Uterus (tissue), 3 donors: ENCODE measurements at regions not wholly inside any gene's neighbourhood (a gene's known extent, or its start where the extent isn't known, plus 50 kb on each side); places are given as distances from the start of the nearest gene placed in this dataset.

Source experiments
- DNase-seq, 2 donors: peaks; one replicate each; pipeline ENCODE4 v3.0.0-alpha.2; 2019 to 2020
- H3K27ac ChIP-seq, 2 donors: fragments of 200-600 bp; sonication (generic); 1 replicate in 1 of 2; 2 replicates in 1 of 2; pipeline ENCODE4 v1.5.1; 2016 to 2018
- H3K27me3 ChIP-seq, 2 donors: fragments of 200-600 bp; sonication (generic); one replicate each; pipeline ENCODE4 v1.5.1; 2018 to 2019; ENCODE audit warnings: control low read depth in 1 of 2
- H3K36me3 ChIP-seq, 2 donors: fragments of 200-600 bp; sonication (generic); one replicate each; pipeline ENCODE4 v1.5.1; 2019; ENCODE audit warnings: control low read depth in 1 of 2
- H3K4me1 ChIP-seq, 2 donors: fragments of 200-600 bp; sonication (generic); one replicate each; pipeline ENCODE4 v1.5.1; 2018 to 2019; ENCODE audit warnings: control low read depth in 1 of 2
- H3K4me3 ChIP-seq, 2 donors: fragments of 200-600 bp; sonication (generic); 1 replicate in 1 of 2; 2 replicates in 1 of 2; pipeline ENCODE4 v1.5.1; 2018 to 2019; ENCODE audit warnings: mild to moderate bottlenecking in 1 of 2
- H3K9me3 ChIP-seq, 2 donors: fragments of 200-600 bp; sonication (generic); one replicate each; pipeline ENCODE4 v1.5.1; 2019; ENCODE audit warnings: control low read depth in 1 of 2
- POLR2A ChIP-seq, 2 donors: fragments of 450-650 bp; IDR thresholded peaks; one replicate each; pipeline ENCODE4 v1.6.1; 2016; ENCODE audit warnings: antibody characterized with exemption in 2 of 2, mild to moderate bottlenecking in 1 of 2, moderate library complexity in 1 of 2
- intact Hi-C: fragments of 100-400 bp; cut with DNase I; formaldehyde crosslinking; loops from one replicate; pipeline ENCODE4 v1.15.1; 2023; ENCODE audit warnings: low total_unique reads
- TF ChIP-seq, protein P1 (sequence below), 4 experiments: fragments of 200-600 bp in 2 of 4; fragments of 450-650 bp in 2 of 4; sonication (generic) in 2 of 4; IDR thresholded peaks; one replicate each; pipeline ENCODE4 v1.5.1; 2016 to 2019; ENCODE audit warnings: antibody characterized with exemption in 4 of 4, mild to moderate bottlenecking in 2 of 4, moderate library complexity in 1 of 4
- donor health status: DM: yes; HTN: yes; CAD: no.

DNA sequence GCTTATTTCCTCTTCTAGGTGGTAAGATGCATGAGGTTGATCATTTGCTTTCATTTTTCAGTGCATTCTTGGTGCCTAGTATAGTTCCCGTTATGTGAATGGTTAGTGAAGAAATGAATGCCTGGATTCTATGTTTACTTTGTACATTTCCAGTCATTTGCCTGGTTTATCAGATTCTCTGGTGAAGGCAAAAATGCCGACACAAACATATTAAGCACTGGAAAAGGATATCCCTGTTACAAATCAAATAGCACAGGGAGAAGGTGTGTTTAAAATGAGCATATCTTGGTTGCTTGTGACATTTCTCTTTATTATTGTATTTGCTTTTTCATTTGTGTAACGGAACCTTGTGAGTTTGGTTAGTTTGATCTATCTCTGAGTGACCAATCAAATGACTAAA, 211.3 kb downstream of the MBL2 start:
- intact Hi-C loops = no loop called here
- Histone ChIP-seq H3K4me1 (no peaks in the 10 kb centered on the region), H3K4me3 (no peak overlapping the region), H3K27ac (no peak overlapping the region), H3K9me3 (no peaks in the 10 kb centered on the region), H3K27me3 (no peaks in the 10 kb centered on the region), H3K36me3 (no peaks in the 10 kb centered on the region)
- no peak for DNase-seq
- TF ChIP-seq POLR2A (IDR thresholded peaks at IDR 0.05) = no peak
- TF ChIP-seq, protein P1, sequence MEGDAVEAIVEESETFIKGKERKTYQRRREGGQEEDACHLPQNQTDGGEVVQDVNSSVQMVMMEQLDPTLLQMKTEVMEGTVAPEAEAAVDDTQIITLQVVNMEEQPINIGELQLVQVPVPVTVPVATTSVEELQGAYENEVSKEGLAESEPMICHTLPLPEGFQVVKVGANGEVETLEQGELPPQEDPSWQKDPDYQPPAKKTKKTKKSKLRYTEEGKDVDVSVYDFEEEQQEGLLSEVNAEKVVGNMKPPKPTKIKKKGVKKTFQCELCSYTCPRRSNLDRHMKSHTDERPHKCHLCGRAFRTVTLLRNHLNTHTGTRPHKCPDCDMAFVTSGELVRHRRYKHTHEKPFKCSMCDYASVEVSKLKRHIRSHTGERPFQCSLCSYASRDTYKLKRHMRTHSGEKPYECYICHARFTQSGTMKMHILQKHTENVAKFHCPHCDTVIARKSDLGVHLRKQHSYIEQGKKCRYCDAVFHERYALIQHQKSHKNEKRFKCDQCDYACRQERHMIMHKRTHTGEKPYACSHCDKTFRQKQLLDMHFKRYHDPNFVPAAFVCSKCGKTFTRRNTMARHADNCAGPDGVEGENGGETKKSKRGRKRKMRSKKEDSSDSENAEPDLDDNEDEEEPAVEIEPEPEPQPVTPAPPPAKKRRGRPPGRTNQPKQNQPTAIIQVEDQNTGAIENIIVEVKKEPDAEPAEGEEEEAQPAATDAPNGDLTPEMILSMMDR (IDR thresholded peaks at IDR 0.05) = no peak

DNA sequence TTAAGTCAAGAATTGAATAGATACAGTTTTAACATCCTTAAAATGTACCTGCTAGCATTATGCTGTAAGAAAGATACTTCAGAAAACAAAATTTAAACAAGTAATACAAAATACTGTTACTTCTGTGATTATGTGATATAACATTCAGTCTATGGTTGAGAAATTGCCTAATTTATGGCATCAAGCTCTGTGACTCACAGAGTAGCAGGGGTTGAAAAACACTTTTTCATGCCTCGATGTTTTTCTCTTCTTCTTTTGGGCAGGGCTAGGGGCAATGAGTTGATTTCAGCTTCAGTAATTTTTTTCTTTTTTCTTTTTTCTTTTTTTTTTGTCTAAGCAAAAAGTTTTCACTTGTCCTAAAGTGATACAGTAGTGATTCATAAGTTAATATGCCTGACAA, 209.2 kb downstream of the MBL2 start:
- intact Hi-C loops = no loop called here
- no peak for TF ChIP-seq POLR2A (IDR thresholded peaks at IDR 0.05)
- TF ChIP-seq, protein P1 (IDR thresholded peaks at IDR 0.05) = no peak
- no peak for DNase-seq
- Histone ChIP-seq H3K4me3 (no peak overlapping the region), H3K36me3 (no peaks in the 10 kb centered on the region), H3K27me3 (no peaks in the 10 kb centered on the region), H3K27ac (no peak overlapping the region), H3K9me3 (no peaks in the 10 kb centered on the region), H3K4me1 (no peaks in the 10 kb centered on the region)

DNA sequence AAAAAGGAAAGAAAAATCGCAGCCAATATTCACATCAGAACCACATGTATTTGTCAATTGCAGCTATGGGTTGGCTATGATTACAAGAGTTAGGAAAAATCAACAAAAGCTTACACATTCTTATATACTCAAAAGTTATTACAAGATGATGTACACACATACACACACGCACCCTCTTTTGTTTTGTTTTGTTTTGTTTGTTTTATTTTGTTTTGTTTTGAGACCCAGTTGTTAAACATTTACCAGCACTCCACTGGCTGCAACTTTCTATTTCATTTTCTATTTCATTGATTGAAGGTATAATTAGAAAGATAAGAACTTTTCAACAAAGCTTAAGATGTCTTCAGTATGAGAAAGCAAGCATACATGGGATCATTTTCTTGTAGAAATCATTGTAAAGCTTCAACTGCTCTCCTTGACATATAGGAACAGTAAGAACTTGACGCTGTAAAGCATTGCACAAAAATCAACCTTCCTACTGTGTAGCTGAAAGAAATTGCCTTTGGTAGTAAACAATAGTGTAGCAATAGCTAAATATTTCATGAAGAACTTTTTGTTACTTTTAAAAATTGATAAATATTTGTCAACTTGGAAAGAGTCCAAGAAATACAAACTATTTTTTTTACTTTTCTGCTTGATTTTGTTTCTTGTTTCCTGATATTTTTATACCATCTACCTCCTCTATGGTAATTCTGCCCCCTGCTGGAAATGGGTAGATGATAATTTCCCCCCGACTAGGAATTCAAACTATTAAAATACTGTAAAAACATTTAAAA, 205.9 kb downstream of the MBL2 start:
- intact Hi-C loops = no loop called here
- Histone ChIP-seq H3K27me3 (no peaks in the 10 kb centered on the region), H3K36me3 (no peaks in the 10 kb centered on the region), H3K27ac (no peak overlapping the region), H3K4me1 (no peaks in the 10 kb centered on the region), H3K9me3 (no peaks in the 10 kb centered on the region), H3K4me3 (no peak overlapping the region)
- TF ChIP-seq, protein P1 (IDR thresholded peaks at IDR 0.05) = no peak
- TF ChIP-seq POLR2A (IDR thresholded peaks at IDR 0.05) = no peak
- no peak for DNase-seq

- TF ChIP-seq, protein P1 (IDR thresholded peaks at IDR 0.05) = no peak
- TF ChIP-seq POLR2A (IDR thresholded peaks at IDR 0.05) = no peak
- H3K27ac ChIP-seq = no peak overlapping the region
- H3K9me3 ChIP-seq = no peaks in the 10 kb centered on the region
- intact Hi-C loops = no loop called here
- H3K36me3 ChIP-seq = no peaks in the 10 kb centered on the region
- H3K27me3 ChIP-seq = no peaks in the 10 kb centered on the region
- H3K4me1 ChIP-seq = no peaks in the 10 kb centered on the region
- DNase-seq = no peak
- H3K4me3 ChIP-seq = no peak overlapping the region
Measured at GRCh38 chr10:52567247-52567580, 205.4 kb downstream of the MBL2 start.

DNA sequence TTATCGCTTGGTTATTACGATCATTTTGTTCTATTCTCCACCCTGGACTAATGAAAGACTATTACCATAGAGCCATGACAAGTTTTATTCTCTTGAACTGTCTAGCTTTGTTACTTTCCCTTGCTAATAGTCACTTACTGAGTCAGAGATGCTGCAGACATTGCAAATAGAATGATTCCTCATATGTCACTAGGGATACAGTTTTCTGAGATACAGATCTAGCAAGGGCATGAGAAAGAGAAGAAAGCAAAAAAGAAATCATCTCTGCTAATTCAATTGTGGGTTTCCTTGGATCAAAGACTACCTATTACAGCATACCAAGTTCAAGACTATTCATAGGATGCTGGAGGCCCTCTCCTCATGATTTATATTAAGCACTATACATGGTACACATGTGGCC, 204.3 kb downstream of the MBL2 start:
- no peaks in the 10 kb centered on the region for H3K36me3 ChIP-seq

More for the DNA sequence above, 204.3 kb downstream of the MBL2 start:
- Histone ChIP-seq H3K27ac (no peak overlapping the region), H3K4me3 (no peak overlapping the region), H3K27me3 (no peaks in the 10 kb centered on the region), H3K4me1 (no peaks in the 10 kb centered on the region), H3K9me3 (no peaks in the 10 kb centered on the region)
- no peak for TF ChIP-seq POLR2A (IDR thresholded peaks at IDR 0.05)
- TF ChIP-seq, protein P1 (IDR thresholded peaks at IDR 0.05) = no peak
- DNase-seq = no peak
- intact Hi-C loops = no loop called here
